K562 (cell line): ENCODE measurements at regions not wholly inside any gene's neighbourhood (a gene's known extent, or its start where the extent isn't known, plus 50 kb on each side); places are given as distances from the start of the nearest gene placed in this dataset.

ENCODE experiments used
- ATAC-seq: fragments of 200-7000 bp; cut with Tn5 transposase; 3 replicates; pipeline ENCODE4 v1.9.1; 2020; ENCODE audit warnings: moderate library complexity
- BruUV-seq: library from RNA; stranded (reverse); fragments of 400-500 nt; replicated peaks from 2 replicates; lab custom pipeline; 2021; lab: Mats Ljungman, UMichigan
- CTCF ChIA-PET: fragments of 300-600 bp; formaldehyde crosslinking; extraction: SDS; loops from one replicate; lab custom pipeline; 2021; ENCODE audit warnings: low intra/inter-chr PET ratio; lab: Yijun Ruan, JAX
- POLR2A ChIA-PET: fragments of 300-600, 350-650 bp; sonication (Branson Sonifier 250); formaldehyde crosslinking; extraction: SDS; loops from one replicate; lab custom pipeline; 2021; ENCODE audit warnings: antibody characterized with exemption, inconsistent platforms; lab: Yijun Ruan, JAX
- DNase-seq, 4 experiments: peaks; one replicate each; pipeline versions ENCODE4 v3.0.0 to v3.0.0-alpha.2; 2011 to 2018; ENCODE audit warnings: low spot score in 3 of 4, mixed read lengths in 3 of 4; ENCODE audit errors: extremely low read depth in 1 of 4
- FAIRE-seq: peaks from 2 replicates; lab custom pipeline; 2011; peaks lifted over from hg19 to GRCh38; lab: Jason Lieb, UNC
- H2AFZ ChIP-seq: 2 replicates; pipeline ENCODE4 v1.6.0; 2011; ENCODE audit warnings: low read depth, low read length, control low read depth, inconsistent platforms
- H3K27ac ChIP-seq: fragments of 200-600 bp; 3 replicates; pipeline ENCODE4 v1.8.0; 2011; ENCODE audit warnings: low read depth, mild to moderate bottlenecking, control low read depth, inconsistent platforms, low read length, moderate library complexity, mixed read lengths; ENCODE audit errors: extremely low read depth
- H3K27me3 ChIP-seq, 2 experiments: fragments of 300-600 bp in 1 of 2; 2 replicates in 1 of 2; 3 replicates in 1 of 2; pipeline versions ENCODE4 v1.6.0 to v1.8.0; 2011; ENCODE audit warnings: inconsistent platforms in 2 of 2, low read length in 2 of 2, mild to moderate bottlenecking in 1 of 2, mixed read lengths in 1 of 2, moderate library complexity in 1 of 2; ENCODE audit not compliant: control insufficient read depth in 2 of 2, insufficient read depth in 2 of 2
- H3K36me3 ChIP-seq: fragments of 300-600 bp; 3 replicates; pipeline ENCODE4 v1.8.0; 2011; ENCODE audit warnings: mild to moderate bottlenecking, low read length, inconsistent platforms; ENCODE audit not compliant: control insufficient read depth, insufficient read depth
- H3K4me1 ChIP-seq, 2 experiments: fragments of 200-600 bp in 1 of 2; replicated peaks in 1 of 2; 2 replicates in 1 of 2; 3 replicates in 1 of 2; pipeline versions ENCODE4 v1.5.1 to v1.8.0; 2011; ENCODE audit warnings: inconsistent platforms in 2 of 2, low read length in 2 of 2, mild to moderate bottlenecking in 1 of 2, mixed read lengths in 1 of 2, moderate library complexity in 1 of 2; ENCODE audit not compliant: control insufficient read depth in 2 of 2, insufficient read depth in 2 of 2
- H3K4me2 ChIP-seq: 2 replicates; pipeline ENCODE4 v1.6.1; 2011; ENCODE audit warnings: low read length, control low read depth, inconsistent platforms, mixed read lengths; ENCODE audit not compliant: insufficient read depth
- H3K4me3 ChIP-seq: fragments of 200-600 bp; sonication (generic), shearing (Covaris generic); 2 replicates; pipeline ENCODE4 v1.5.1; 2016; ENCODE audit warnings: control low read depth, inconsistent platforms
- H3K79me2 ChIP-seq: fragments of 200-600 bp; 3 replicates; pipeline ENCODE4 v1.8.0; 2011; ENCODE audit warnings: low read length, inconsistent platforms; ENCODE audit not compliant: control insufficient read depth, insufficient read depth
- H3K9ac ChIP-seq, 2 experiments: 2 replicates each; pipeline versions ENCODE4 v1.6.0 to v1.6.1; 2011; ENCODE audit warnings: low read depth in 2 of 2, low read length in 2 of 2, control low read depth in 1 of 2, inconsistent platforms in 1 of 2, mild to moderate bottlenecking in 1 of 2, mixed read lengths in 1 of 2; ENCODE audit not compliant: insufficient read depth in 1 of 2
- H3K9me1 ChIP-seq: one replicate; pipeline ENCODE4 v1.6.0; 2011; ENCODE audit warnings: inconsistent platforms, mild to moderate bottlenecking, low read length, moderate library complexity; ENCODE audit not compliant: control insufficient read depth, insufficient read depth
- H3K9me3 ChIP-seq: replicated peaks from 2 replicates; pipeline ENCODE4 v1.5.1; 2011; ENCODE audit warnings: low read depth, low read length, inconsistent platforms; ENCODE audit not compliant: control insufficient read depth, insufficient read depth
- H4K20me1 ChIP-seq: replicated peaks from 2 replicates; pipeline ENCODE4 v1.6.1; 2011; ENCODE audit warnings: low read length, inconsistent platforms, mixed read lengths; ENCODE audit not compliant: control insufficient read depth, insufficient read depth
- ARHGAP35 ChIP-seq: fragments of 450-650 bp; IDR thresholded peaks from 2 replicates; pipeline ENCODE4 v1.6.1; 2018; ENCODE audit not compliant: partially characterized antibody
- E4F1 ChIP-seq: fragments of 250-450 bp; sonication (Bioruptor Pico); IDR thresholded peaks from 2 replicates; pipeline ENCODE4 v1.5.0; 2021; ENCODE audit warnings: mild to moderate bottlenecking, borderline replicate concordance
- ELF2 ChIP-seq: fragments of 250-450 bp; sonication (Bioruptor Pico); IDR thresholded peaks from 2 replicates; pipeline ENCODE4 v1.5.0; 2021; ENCODE audit warnings: mild to moderate bottlenecking
- FOXA1 ChIP-seq: fragments of 450-650 bp; IDR thresholded peaks from 2 replicates; pipeline ENCODE4 v1.6.1; 2016; ENCODE audit warnings: mild to moderate bottlenecking, borderline replicate concordance
- FOXP1 ChIP-seq: sonication (generic); formaldehyde crosslinking; IDR thresholded peaks from 2 replicates; pipeline ENCODE4 v1.8.0; 2022; ENCODE audit warnings: mild to moderate bottlenecking, missing genetic modification reagents
- RBBP5 ChIP-seq: fragments of 200-600 bp; sonication (generic); IDR thresholded peaks from 2 replicates; pipeline ENCODE4 v1.6.1; 2012; ENCODE audit warnings: borderline replicate concordance, mild to moderate bottlenecking, low read length, control low read depth, inconsistent platforms; ENCODE audit not compliant: insufficient read depth, poor library complexity, severe bottlenecking
- SETDB1 ChIP-seq: IDR thresholded peaks from one replicate; pipeline ENCODE4 v1.6.1; 2012; ENCODE audit warnings: low read length, control low read depth, inconsistent platforms
- SNAPC5 ChIP-seq: fragments of 250-450 bp; sonication (Bioruptor Pico); IDR thresholded peaks from 2 replicates; pipeline ENCODE4 v1.8.0; 2021; ENCODE audit warnings: moderate library complexity, mild to moderate bottlenecking, inconsistent platforms
- ZNF134 ChIP-seq: fragments of 250-450 bp; sonication (Bioruptor Pico); conservative IDR thresholded peaks from 2 replicates; pipeline ENCODE4 v1.4.0; 2020
- WGBS: fragments of 100-300 bp; shearing (Covaris generic); methylation state at CpG from one replicate; pipeline ENCODE4 v1.1.6; 2016; ENCODE audit warnings: low coverage, mixed read lengths; ENCODE audit not compliant: insufficient coverage; ENCODE audit errors: missing lambda C conversion rate; 5-methylcytosine and 5-hydroxymethylcytosine counted together
- in situ Hi-C: fragments of 300-500 bp; cut with MboI; formaldehyde crosslinking; loops from 4 replicates; pipeline ENCODE4 v1.15.0; 2018; ENCODE audit warnings: inconsistent platforms, mixed read lengths
- intact Hi-C: fragments of 100-400 bp; cut with micrococcal nuclease; formaldehyde crosslinking; loops from 2 replicates; pipeline ENCODE4 v1.14.2; 2022
- TF ChIP-seq, protein P1 (sequence below): sonication (generic); formaldehyde crosslinking; IDR thresholded peaks from 2 replicates; pipeline ENCODE4 v1.8.1; 2023; ENCODE audit warnings: mild to moderate bottlenecking, missing genetic modification reagents
- TF ChIP-seq, protein P2 (sequence below): fragments of 250-450 bp; sonication (Bioruptor Pico); IDR thresholded peaks from 2 replicates; pipeline ENCODE4 v1.4.0; 2020; ENCODE audit warnings: mild to moderate bottlenecking
- TF ChIP-seq, protein P3 (sequence below): fragments of 450-650 bp; IDR thresholded peaks from 2 replicates; pipeline ENCODE4 v1.6.1; 2016; ENCODE audit warnings: missing biosample characterization, missing genetic modification characterization
- TF ChIP-seq, protein P4 (sequence below): fragments of 250-450 bp; sonication (Bioruptor Pico); IDR thresholded peaks from 2 replicates; pipeline ENCODE4 v1.8.0; 2022; ENCODE audit warnings: moderate library complexity, mild to moderate bottlenecking, inconsistent platforms

DNA sequence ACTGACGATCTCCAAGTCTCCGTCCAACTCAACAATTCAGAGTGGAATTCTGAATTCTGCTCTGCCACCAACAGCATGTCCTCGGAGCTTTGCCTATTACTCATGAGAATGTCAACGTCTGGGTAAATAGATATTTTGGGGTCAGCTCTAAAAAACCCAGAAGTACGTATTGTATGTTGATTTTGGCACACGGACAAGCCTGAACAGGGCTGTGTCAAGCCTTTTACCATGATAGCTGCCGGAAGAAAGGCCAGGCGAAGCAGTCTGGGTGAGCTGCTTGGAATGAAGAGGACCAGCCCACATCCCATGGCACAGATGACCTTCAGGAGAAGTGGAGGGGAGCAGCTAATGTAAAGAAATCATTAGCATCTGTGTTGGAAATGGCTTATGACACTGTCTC lies 88.0 kb upstream of the JAG1 start:
- POLR2A ChIA-PET: no interaction called here
- Histone ChIP-seq H3K79me2 (no peaks in the 10 kb centered on the region), H3K36me3 (no peaks in the 10 kb centered on the region), H3K9me3 (no peaks in the 10 kb centered on the region), H4K20me1 (no peaks in the 10 kb centered on the region), H3K9ac (no peak overlapping the region), H3K27me3 (no peaks in the 10 kb centered on the region; a peak in 1 of 5 replicates), H3K4me3 (no peak overlapping the region), H2AFZ (no peak overlapping the region), H3K9me1 (no peaks in the 10 kb centered on the region), H3K27ac (no peak overlapping the region), H3K4me1 (no peaks in the 10 kb centered on the region), H3K4me2 (no peak overlapping the region)
- ATAC-seq (no peak), DNase-seq (no peak), FAIRE-seq (no peak)
- in situ Hi-C loops: no loop called here
- BruUV-seq: no TSS peak
- CTCF ChIA-PET: no interaction called here
- intact Hi-C loops: no loop called here
- WGBS: 0% methylated on average over 8 of the region's 8 CpGs
- TF ChIP-seq, protein P1, sequence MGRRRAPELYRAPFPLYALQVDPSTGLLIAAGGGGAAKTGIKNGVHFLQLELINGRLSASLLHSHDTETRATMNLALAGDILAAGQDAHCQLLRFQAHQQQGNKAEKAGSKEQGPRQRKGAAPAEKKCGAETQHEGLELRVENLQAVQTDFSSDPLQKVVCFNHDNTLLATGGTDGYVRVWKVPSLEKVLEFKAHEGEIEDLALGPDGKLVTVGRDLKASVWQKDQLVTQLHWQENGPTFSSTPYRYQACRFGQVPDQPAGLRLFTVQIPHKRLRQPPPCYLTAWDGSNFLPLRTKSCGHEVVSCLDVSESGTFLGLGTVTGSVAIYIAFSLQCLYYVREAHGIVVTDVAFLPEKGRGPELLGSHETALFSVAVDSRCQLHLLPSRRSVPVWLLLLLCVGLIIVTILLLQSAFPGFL (CRISPR knock-in tag): no peak
- TF ChIP-seq SNAPC5 (CRISPR knock-in tag): no peak
- TF ChIP-seq ARHGAP35: no peak
- TF ChIP-seq, protein P2, sequence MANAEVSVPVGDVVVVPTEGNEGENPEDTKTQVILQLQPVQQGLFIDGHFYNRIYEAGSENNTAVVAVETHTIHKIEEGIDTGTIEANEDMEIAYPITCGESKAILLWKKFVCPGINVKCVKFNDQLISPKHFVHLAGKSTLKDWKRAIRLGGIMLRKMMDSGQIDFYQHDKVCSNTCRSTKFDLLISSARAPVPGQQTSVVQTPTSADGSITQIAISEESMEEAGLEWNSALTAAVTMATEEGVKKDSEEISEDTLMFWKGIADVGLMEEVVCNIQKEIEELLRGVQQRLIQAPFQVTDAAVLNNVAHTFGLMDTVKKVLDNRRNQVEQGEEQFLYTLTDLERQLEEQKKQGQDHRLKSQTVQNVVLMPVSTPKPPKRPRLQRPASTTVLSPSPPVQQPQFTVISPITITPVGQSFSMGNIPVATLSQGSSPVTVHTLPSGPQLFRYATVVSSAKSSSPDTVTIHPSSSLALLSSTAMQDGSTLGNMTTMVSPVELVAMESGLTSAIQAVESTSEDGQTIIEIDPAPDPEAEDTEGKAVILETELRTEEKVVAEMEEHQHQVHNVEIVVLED (CRISPR knock-in tag): no peak
- TF ChIP-seq FOXP1 (CRISPR knock-in tag): no peak
- no peak for TF ChIP-seq RBBP5
- TF ChIP-seq, protein P3, sequence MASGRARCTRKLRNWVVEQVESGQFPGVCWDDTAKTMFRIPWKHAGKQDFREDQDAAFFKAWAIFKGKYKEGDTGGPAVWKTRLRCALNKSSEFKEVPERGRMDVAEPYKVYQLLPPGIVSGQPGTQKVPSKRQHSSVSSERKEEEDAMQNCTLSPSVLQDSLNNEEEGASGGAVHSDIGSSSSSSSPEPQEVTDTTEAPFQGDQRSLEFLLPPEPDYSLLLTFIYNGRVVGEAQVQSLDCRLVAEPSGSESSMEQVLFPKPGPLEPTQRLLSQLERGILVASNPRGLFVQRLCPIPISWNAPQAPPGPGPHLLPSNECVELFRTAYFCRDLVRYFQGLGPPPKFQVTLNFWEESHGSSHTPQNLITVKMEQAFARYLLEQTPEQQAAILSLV (tag): no peak
- TF ChIP-seq, protein P4, sequence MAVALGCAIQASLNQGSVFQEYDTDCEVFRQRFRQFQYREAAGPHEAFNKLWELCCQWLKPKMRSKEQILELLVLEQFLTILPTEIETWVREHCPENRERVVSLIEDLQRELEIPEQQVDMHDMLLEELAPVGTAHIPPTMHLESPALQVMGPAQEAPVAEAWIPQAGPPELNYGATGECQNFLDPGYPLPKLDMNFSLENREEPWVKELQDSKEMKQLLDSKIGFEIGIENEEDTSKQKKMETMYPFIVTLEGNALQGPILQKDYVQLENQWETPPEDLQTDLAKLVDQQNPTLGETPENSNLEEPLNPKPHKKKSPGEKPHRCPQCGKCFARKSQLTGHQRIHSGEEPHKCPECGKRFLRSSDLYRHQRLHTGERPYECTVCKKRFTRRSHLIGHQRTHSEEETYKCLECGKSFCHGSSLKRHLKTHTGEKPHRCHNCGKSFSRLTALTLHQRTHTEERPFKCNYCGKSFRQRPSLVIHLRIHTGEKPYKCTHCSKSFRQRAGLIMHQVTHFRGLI (CRISPR knock-in tag): no peak
- TF ChIP-seq ZNF134: no peak
- TF ChIP-seq E4F1 (CRISPR knock-in tag): no peak
- TF ChIP-seq SETDB1: no peak
- TF ChIP-seq ELF2 (CRISPR knock-in tag): no peak
- no peak for TF ChIP-seq FOXA1
